ENCODE measurements at regions not wholly inside any gene's neighbourhood (a gene's known extent, or its start where the extent isn't known, plus 50 kb on each side); places are given as distances from the start of the nearest gene placed in this dataset.

GRCh38 chr13:73675821-73676220 is 458.4 kb downstream of the KLF12 start:
- no peak for DNase-seq (ENCODE audit: low read depth)
- H3K4me3 ChIP-seq (ENCODE audit: control insufficient read depth, low read depth, low read length): no peak overlapping the region
- no peak for TF ChIP-seq CTCF (IDR thresholded peaks at IDR 0.05; ENCODE audit: control insufficient read depth, insufficient read depth, low read depth, low read length, missing control alignments)

GRCh38 chr13:73674570-73674969 is 459.6 kb downstream of the KLF12 start:
- H3K4me3 ChIP-seq (ENCODE audit: control insufficient read depth, low read depth, low read length): no peak overlapping the region
- TF ChIP-seq CTCF (IDR thresholded peaks at IDR 0.05; ENCODE audit: control insufficient read depth, insufficient read depth, low read depth, low read length, missing control alignments): no peak
- no peak for DNase-seq (ENCODE audit: low read depth)

- no peak overlapping the region for H3K4me3 ChIP-seq (ENCODE audit: control insufficient read depth, low read depth, low read length)
- no peak for DNase-seq (ENCODE audit: low read depth)
- TF ChIP-seq CTCF (IDR thresholded peaks at IDR 0.05; ENCODE audit: control insufficient read depth, insufficient read depth, low read depth, low read length, missing control alignments): no peak
These were observed 460.3 kb downstream of the KLF12 start for GRCh38 chr13:73673931-73674330.

DNA sequence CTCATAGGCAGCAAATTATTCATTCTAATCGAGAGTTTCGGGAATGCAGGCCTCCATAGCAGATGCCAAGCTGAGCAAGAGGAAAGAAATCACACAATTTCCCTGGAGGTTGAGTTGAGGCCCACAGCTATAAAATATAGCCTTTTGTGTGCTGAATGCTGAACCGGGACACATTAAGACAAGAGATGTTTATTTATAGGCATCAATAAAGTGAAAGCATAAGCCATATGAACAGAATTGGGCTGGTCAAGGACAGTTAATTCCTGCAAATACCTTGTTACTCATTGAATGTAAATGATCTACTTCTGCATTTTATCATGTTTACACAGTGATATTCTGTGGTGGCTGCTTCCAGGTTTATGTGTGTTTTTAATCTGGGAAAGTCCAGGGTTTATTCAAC is 461.7 kb downstream of the KLF12 start:
- TF ChIP-seq CTCF (IDR thresholded peaks at IDR 0.05; ENCODE audit: control insufficient read depth, insufficient read depth, low read depth, low read length, missing control alignments): no peak
- DNase-seq (ENCODE audit: low read depth): no peak
- H3K4me3 ChIP-seq (ENCODE audit: control insufficient read depth, low read depth, low read length): no peak overlapping the region

DNA sequence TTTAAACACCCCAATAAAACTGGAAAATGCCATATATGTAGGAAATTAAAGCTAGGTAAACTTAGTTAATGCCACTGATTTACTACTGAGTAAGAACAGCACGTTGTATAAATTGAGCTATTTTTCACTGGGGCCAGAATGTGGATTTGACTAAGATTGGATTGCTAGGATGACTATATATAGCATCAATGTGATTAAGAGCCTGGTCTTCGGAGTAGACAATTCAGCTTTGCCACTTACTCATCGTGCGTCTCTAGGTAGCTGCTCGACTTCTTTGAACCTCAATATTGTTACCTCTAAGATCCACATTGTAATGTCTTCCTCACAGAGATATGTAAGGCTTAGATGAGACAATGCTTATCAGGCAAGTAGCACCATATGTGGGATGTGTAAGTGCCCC is 462.5 kb downstream of the KLF12 start:
- TF ChIP-seq CTCF (IDR thresholded peaks at IDR 0.05; ENCODE audit: control insufficient read depth, insufficient read depth, low read depth, low read length, missing control alignments): no peak
- H3K4me3 ChIP-seq (ENCODE audit: control insufficient read depth, low read depth, low read length): no peak overlapping the region

DNA sequence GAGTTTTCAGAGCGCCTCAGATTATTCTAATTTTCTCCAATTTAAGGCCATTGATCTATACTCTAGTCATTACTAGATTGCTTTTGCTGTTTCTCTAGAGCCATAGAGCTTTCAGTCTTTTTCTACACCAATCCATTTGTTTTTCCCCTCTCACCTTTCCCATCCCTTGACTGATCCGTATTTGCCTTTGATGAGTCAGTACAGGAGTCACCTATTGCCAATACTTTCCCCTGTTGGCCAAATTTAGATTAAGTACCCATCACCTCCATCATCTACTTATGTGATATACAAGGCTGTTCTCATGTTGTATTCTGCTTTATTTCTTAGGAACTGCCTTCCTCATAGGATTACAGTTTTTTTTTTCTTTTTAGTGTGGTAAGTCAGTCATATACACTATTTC is 463.2 kb downstream of the KLF12 start:
- DNase-seq (ENCODE audit: low read depth): no peak
- no peak for TF ChIP-seq CTCF (IDR thresholded peaks at IDR 0.05; ENCODE audit: control insufficient read depth, insufficient read depth, low read depth, low read length, missing control alignments)

More for the DNA sequence above, 462.5 kb downstream of the KLF12 start:
- DNase-seq (ENCODE audit: low read depth): no peak

GRCh38 chr13:73667756-73668155 is 466.4 kb downstream of the KLF12 start:
- no peak for TF ChIP-seq CTCF (IDR thresholded peaks at IDR 0.05; ENCODE audit: control insufficient read depth, insufficient read depth, low read depth, low read length, missing control alignments)
- no peak overlapping the region for H3K4me3 ChIP-seq (ENCODE audit: control insufficient read depth, low read depth, low read length)
- no peak for DNase-seq (ENCODE audit: low read depth)

More for the DNA sequence above, 463.2 kb downstream of the KLF12 start:
- H3K4me3 ChIP-seq (ENCODE audit: control insufficient read depth, low read depth, low read length): no peak overlapping the region
